ES-I3 (cell line): ENCODE measurements at regions not wholly inside any gene's neighbourhood (a gene's known extent, or its start where the extent isn't known, plus 50 kb on each side); places are given as distances from the start of the nearest gene placed in this dataset.

Experiments
- H3K36me3 ChIP-seq: 2 replicates; pipeline ENCODE4 v1.6.1; 2013; ENCODE audit warnings: mild to moderate bottlenecking, low read length, control low read depth, moderate library complexity; ENCODE audit not compliant: insufficient read depth
- H3K4me1 ChIP-seq: 2 replicates; pipeline ENCODE4 v1.6.1; 2013; ENCODE audit warnings: mild to moderate bottlenecking, control low read depth, low read length; ENCODE audit not compliant: insufficient read depth
- H3K9ac ChIP-seq: 2 replicates; pipeline ENCODE4 v1.6.1; 2013; ENCODE audit warnings: low read depth, mild to moderate bottlenecking, low read length, moderate library complexity
- H3K9me3 ChIP-seq: 2 replicates; pipeline ENCODE4 v1.6.1; 2013; ENCODE audit warnings: mild to moderate bottlenecking, low read length, moderate library complexity; ENCODE audit not compliant: control insufficient read depth, insufficient read depth

- H3K9me3 ChIP-seq, result no peaks in the 10 kb centered on the region
These were observed 125.9 kb upstream of the RUNX3 start for GRCh38 chr1:25055961-25056360.

GRCh38 chr1:25055324-25055780 lies 125.3 kb upstream of the RUNX3 start:
- Histone ChIP-seq H3K4me1 (peaks cover 3% of the 10 kb centered on the region; the same call in 1 of the 2 replicates), H3K9ac (no peak overlapping the region), H3K36me3 (no peaks in the 10 kb centered on the region), H3K9me3 (no peaks in the 10 kb centered on the region)

More at GRCh38 chr1:25055961-25056360, 125.9 kb upstream of the RUNX3 start:
- H3K36me3 ChIP-seq, result no peaks in the 10 kb centered on the region
- H3K9ac ChIP-seq, result no peak overlapping the region
- peaks cover 3% of the 10 kb centered on the region; the same call in 1 of the 2 replicates for H3K4me1 ChIP-seq

GRCh38 chr1:25054526-25055323 lies 124.6 kb upstream of the RUNX3 start:
- H3K9ac ChIP-seq, result no peak overlapping the region
- no peaks in the 10 kb centered on the region for H3K9me3 ChIP-seq
- H3K36me3 ChIP-seq, result no peaks in the 10 kb centered on the region
- peaks cover 3% of the 10 kb centered on the region; the same call in 1 of the 2 replicates for H3K4me1 ChIP-seq

GRCh38 chr1:25053576-25054250 lies 123.6 kb upstream of the RUNX3 start:
- Histone ChIP-seq H3K36me3 (no peaks in the 10 kb centered on the region), H3K9me3 (no peaks in the 10 kb centered on the region), H3K9ac (no peak overlapping the region), H3K4me1 (peaks cover 3% of the 10 kb centered on the region; the same call in 1 of the 2 replicates)

GRCh38 chr1:25051906-25052305 lies 121.8 kb upstream of the RUNX3 start:
- Histone ChIP-seq H3K9ac (no peak overlapping the region), H3K36me3 (no peaks in the 10 kb centered on the region), H3K4me1 (peaks cover 3% of the 10 kb centered on the region; the same call in 1 of the 2 replicates), H3K9me3 (no peaks in the 10 kb centered on the region)

GRCh38 chr1:25051504-25051903 lies 121.4 kb upstream of the RUNX3 start:
- H3K36me3 ChIP-seq, result no peaks in the 10 kb centered on the region
- no peak overlapping the region for H3K9ac ChIP-seq
- peaks cover 3% of the 10 kb centered on the region; the same call in 1 of the 2 replicates for H3K4me1 ChIP-seq
- no peaks in the 10 kb centered on the region for H3K9me3 ChIP-seq

GRCh38 chr1:25050165-25050564 lies 120.1 kb upstream of the RUNX3 start:
- H3K9ac ChIP-seq, result no peak overlapping the region
- no peaks in the 10 kb centered on the region for H3K36me3 ChIP-seq
- peaks cover 3% of the 10 kb centered on the region; the same call in 1 of the 2 replicates for H3K4me1 ChIP-seq
- no peaks in the 10 kb centered on the region for H3K9me3 ChIP-seq

GRCh38 chr1:25049190-25049589 lies 119.1 kb upstream of the RUNX3 start:
- Histone ChIP-seq H3K9ac (no peak overlapping the region), H3K4me1 (no peaks in the 10 kb centered on the region), H3K9me3 (no peaks in the 10 kb centered on the region), H3K36me3 (no peaks in the 10 kb centered on the region)

- H3K36me3 ChIP-seq, result no peaks in the 10 kb centered on the region
- H3K9ac ChIP-seq, result no peak overlapping the region
- no peaks in the 10 kb centered on the region for H3K4me1 ChIP-seq
- no peaks in the 10 kb centered on the region for H3K9me3 ChIP-seq
These were observed 118.7 kb upstream of the RUNX3 start for GRCh38 chr1:25048728-25049127.

GRCh38 chr1:25047506-25048240 lies 117.6 kb upstream of the RUNX3 start:
- H3K4me1 ChIP-seq, result no peaks in the 10 kb centered on the region
- H3K36me3 ChIP-seq, result no peaks in the 10 kb centered on the region
- H3K9ac ChIP-seq, result no peak overlapping the region
- no peaks in the 10 kb centered on the region for H3K9me3 ChIP-seq

GRCh38 chr1:25046194-25046532 lies 116.1 kb upstream of the RUNX3 start:
- no peaks in the 10 kb centered on the region for H3K36me3 ChIP-seq
- H3K4me1 ChIP-seq, result no peaks in the 10 kb centered on the region
- no peaks in the 10 kb centered on the region for H3K9me3 ChIP-seq
- H3K9ac ChIP-seq, result no peak overlapping the region

- no peaks in the 10 kb centered on the region for H3K9me3 ChIP-seq
- no peaks in the 10 kb centered on the region for H3K4me1 ChIP-seq
- H3K36me3 ChIP-seq, result no peaks in the 10 kb centered on the region
- H3K9ac ChIP-seq, result no peak overlapping the region
These were observed 115.6 kb upstream of the RUNX3 start for GRCh38 chr1:25045480-25046193.

- H3K36me3 ChIP-seq, result no peaks in the 10 kb centered on the region
- H3K9ac ChIP-seq, result no peak overlapping the region
- no peaks in the 10 kb centered on the region for H3K4me1 ChIP-seq
- H3K9me3 ChIP-seq, result no peaks in the 10 kb centered on the region
These were observed 113.1 kb upstream of the RUNX3 start for GRCh38 chr1:25043228-25043580.
